PC-3 (cell line): ENCODE measurements at regions not wholly inside any gene's neighbourhood (a gene's known extent, or its start where the extent isn't known, plus 50 kb on each side); places are given as distances from the start of the nearest gene placed in this dataset.

Experiments
- ATAC-seq: fragments of 200-7000 bp; cut with Tn5 transposase; 2 replicates; pipeline ENCODE4 v1.9.1; 2020; ENCODE audit warnings: mild to moderate bottlenecking, moderate library complexity
- BruUV-seq: library from RNA; stranded (reverse); fragments of 400-500 nt; replicated peaks from 2 replicates; lab custom pipeline; 2021; lab: Mats Ljungman, UMichigan
- CTCF ChIA-PET: fragments of 300-600 bp; sonication (Branson Sonifier 250); formaldehyde crosslinking; loops from one replicate; lab custom pipeline; 2022; ENCODE audit warnings: antibody characterized with exemption; lab: Charles Lee
- POLR2A ChIA-PET: fragments of 300-600 bp; sonication (Branson Sonifier 250); formaldehyde crosslinking; loops from one replicate; lab custom pipeline; 2022; ENCODE audit warnings: antibody characterized with exemption; ENCODE audit not compliant: unreplicated experiment; lab: Charles Lee
- DNase-seq: peaks from one replicate; pipeline ENCODE4 v3.0.0-alpha.2; 2015
- H2AFZ ChIP-seq: fragments of 300-600 bp; sonication (generic); 2 replicates; pipeline ENCODE4 v1.6.0; 2016; ENCODE audit warnings: antibody characterized with exemption, low read length
- H3F3A ChIP-seq: fragments of 300-600 bp; sonication (generic); one replicate; pipeline ENCODE4 v1.6.0; 2017; ENCODE audit warnings: antibody characterized with exemption, low read length, control low read depth, mild to moderate bottlenecking; ENCODE audit not compliant: unreplicated experiment
- H3K27ac ChIP-seq: fragments of 300-600 bp; sonication (generic); 2 replicates; pipeline ENCODE4 v1.5.1; 2016; ENCODE audit warnings: mild to moderate bottlenecking, low read length
- H3K27me3 ChIP-seq: fragments of 300-600 bp; sonication (generic); 2 replicates; pipeline ENCODE4 v1.6.1; 2016; ENCODE audit warnings: low read length, mixed read lengths
- H3K36me3 ChIP-seq: fragments of 300-600 bp; sonication (generic); 2 replicates; pipeline ENCODE4 v1.6.1; 2016; ENCODE audit warnings: low read depth, mixed run types, low read length, mixed read lengths
- H3K4me1 ChIP-seq: fragments of 300-600 bp; sonication (generic); 2 replicates; pipeline ENCODE4 v1.5.1; 2016; ENCODE audit warnings: low read length; ENCODE audit not compliant: insufficient read depth
- H3K4me2 ChIP-seq: fragments of 300-600 bp; sonication (generic); 2 replicates; pipeline ENCODE4 v1.6.0; 2016; ENCODE audit warnings: low read length
- H3K4me3 ChIP-seq: fragments of 300-600 bp; sonication (generic); 2 replicates; pipeline ENCODE4 v1.5.1; 2016; ENCODE audit warnings: mild to moderate bottlenecking, low read length, mixed read lengths
- H3K79me2 ChIP-seq: fragments of 300-600 bp; sonication (generic); 2 replicates; pipeline ENCODE4 v1.6.1; 2017; ENCODE audit warnings: low read length, mixed read lengths
- H3K9ac ChIP-seq: fragments of 300-600 bp; sonication (generic); 2 replicates; pipeline ENCODE4 v1.6.0; 2016; ENCODE audit warnings: mild to moderate bottlenecking, low read length
- H3K9me2 ChIP-seq: fragments of 300-600 bp; sonication (generic); replicated peaks from 2 replicates; pipeline ENCODE4 v1.6.1; 2016; ENCODE audit warnings: mixed run types, low read length, mixed read lengths
- H3K9me3 ChIP-seq: fragments of 300-600 bp; sonication (generic); 2 replicates; pipeline ENCODE4 v1.6.1; 2016; ENCODE audit warnings: low read length, mixed read lengths
- H4K20me1 ChIP-seq: fragments of 300-600 bp; sonication (generic); 2 replicates; pipeline ENCODE4 v1.6.1; 2016; ENCODE audit warnings: low read length, mixed read lengths
- CTCF ChIP-seq: fragments of 300-600 bp; sonication (generic); conservative IDR thresholded peaks from 2 replicates; pipeline ENCODE4 v1.5.1; 2017; ENCODE audit warnings: antibody characterized with exemption, low read depth, mild to moderate bottlenecking, low read length
- EZH2 ChIP-seq: fragments of 300-600 bp; sonication (generic); IDR thresholded peaks from one replicate; pipeline ENCODE4 v1.6.1; 2017; ENCODE audit warnings: antibody characterized with exemption, mild to moderate bottlenecking, low read length; ENCODE audit not compliant: unreplicated experiment
- EZH2phosphoT487 ChIP-seq: fragments of 300-600 bp; sonication (generic); IDR thresholded peaks from 2 replicates; pipeline ENCODE4 v1.6.1; 2018; ENCODE audit warnings: mild to moderate bottlenecking, antibody characterized with exemption, low read length, borderline replicate concordance
- intact Hi-C: fragments of 100-400 bp; cut with micrococcal nuclease; formaldehyde crosslinking; loops from 2 replicates; pipeline ENCODE4 v1.9.0; 2023

GRCh38 chr16:80883816-80884215 lies 79.4 kb upstream of the CDYL2 start:
- Histone ChIP-seq H4K20me1 (no peaks in the 10 kb centered on the region), H3K27me3 (peaks cover 12% of the 10 kb centered on the region; the same call in 1 of the 2 replicates), H3K9ac (no peak overlapping the region), H3K36me3 (no peaks in the 10 kb centered on the region), H3K4me2 (no peak overlapping the region), H3K27ac (no peak overlapping the region), H3K9me2 (no peaks in the 10 kb centered on the region), H3F3A (no peaks in the 10 kb centered on the region), H3K9me3 (no peaks in the 10 kb centered on the region), H3K79me2 (no peaks in the 10 kb centered on the region), H3K4me3 (no peak overlapping the region), H2AFZ (no peak overlapping the region), H3K4me1 (no peaks in the 10 kb centered on the region)
- intact Hi-C loops = no loop called here
- no peak for DNase-seq
- ChIA-PET POLR2A (no interaction called here), CTCF (no interaction called here)
- TF ChIP-seq EZH2 (no peak), CTCF (no peak), EZH2phosphoT487 (no peak)
- ATAC-seq = no peak
- BruUV-seq = no TSS peak

- no peaks in the 10 kb centered on the region for H3K4me1 ChIP-seq
- H3K9me3 ChIP-seq = no peaks in the 10 kb centered on the region
- peaks cover 12% of the 10 kb centered on the region; the same call in 1 of the 2 replicates for H3K27me3 ChIP-seq
- no peaks in the 10 kb centered on the region for H3K9me2 ChIP-seq
- no peak overlapping the region for H3K9ac ChIP-seq
- no peaks in the 10 kb centered on the region for H3K79me2 ChIP-seq
- BruUV-seq = no TSS peak
- no peaks in the 10 kb centered on the region for H3F3A ChIP-seq
- intact Hi-C loops = no loop called here
- TF ChIP-seq CTCF = no peak
- TF ChIP-seq EZH2phosphoT487 = no peak
- no peak for TF ChIP-seq EZH2
- no peaks in the 10 kb centered on the region for H3K36me3 ChIP-seq
- no peak overlapping the region for H3K27ac ChIP-seq
- H3K4me2 ChIP-seq = no peak overlapping the region
- no peak overlapping the region for H2AFZ ChIP-seq
- DNase-seq (no peak), ATAC-seq (no peak)
- H3K4me3 ChIP-seq = no peak overlapping the region
- ChIA-PET CTCF (no interaction called here), POLR2A (no interaction called here)
- H4K20me1 ChIP-seq = no peaks in the 10 kb centered on the region
Measured at GRCh38 chr16:80883159-80883642, 78.8 kb upstream of the CDYL2 start.

GRCh38 chr16:80875616-80876015 lies 71.2 kb upstream of the CDYL2 start:
- H3F3A ChIP-seq = no peaks in the 10 kb centered on the region
- no peaks in the 10 kb centered on the region for H3K9me2 ChIP-seq
- H3K4me2 ChIP-seq = peak overlapping the region; percentile 19; the same call in 1 of the 2 replicates
- no peaks in the 10 kb centered on the region for H3K36me3 ChIP-seq
- intact Hi-C loops = no loop called here
- ATAC-seq (no peak), DNase-seq (no peak)
- no peak overlapping the region for H3K9ac ChIP-seq
- no TSS peak for BruUV-seq
- ChIA-PET POLR2A (no interaction called here), CTCF (no interaction called here)
- no peak overlapping the region for H3K4me3 ChIP-seq
- TF ChIP-seq EZH2 (no peak), EZH2phosphoT487 (no peak), CTCF (no peak)
- peaks cover 39% of the 10 kb centered on the region for H3K27me3 ChIP-seq
- H2AFZ ChIP-seq = no peak overlapping the region
- no peaks in the 10 kb centered on the region for H4K20me1 ChIP-seq
- H3K79me2 ChIP-seq = no peaks in the 10 kb centered on the region
- H3K4me1 ChIP-seq = no peaks in the 10 kb centered on the region
- H3K9me3 ChIP-seq = no peaks in the 10 kb centered on the region
- H3K27ac ChIP-seq = no peak overlapping the region
